ENCODE measurements at regions not wholly inside any gene's neighbourhood (a gene's known extent, or its start where the extent isn't known, plus 50 kb on each side); places are given as distances from the start of the nearest gene placed in this dataset.

GRCh38 chr20:52921340-52921739 lies 50.8 kb upstream of the TSHZ2 start:
- Mint-ChIP-seq H3K27me3 (peaks cover 12 to 14% of the 10 kb centered on the region in 2 donors), H3K9me3 (peaks cover 0 to 4% of the 10 kb centered on the region in 2 donors), H3K4me1 (no peaks in the 10 kb centered on the region), H3K27ac (no peak overlapping the region), H3K36me3 (no peaks in the 10 kb centered on the region), H3K4me3 (no peak overlapping the region)
- no peak for DNase-seq
- ATAC-seq (replicated peaks): no peak

GRCh38 chr20:52918311-52918710 lies 53.8 kb upstream of the TSHZ2 start:
- Mint-ChIP-seq H3K27ac (no peak overlapping the region), H3K9me3 (peaks cover 0 to 6% of the 10 kb centered on the region in 2 donors), H3K4me1 (no peaks in the 10 kb centered on the region), H3K36me3 (no peaks in the 10 kb centered on the region), H3K4me3 (no peak overlapping the region), H3K27me3 (peaks cover 8 to 11% of the 10 kb centered on the region in 2 donors)
- no peak for DNase-seq
- ATAC-seq (replicated peaks): no peak

GRCh38 chr20:52915564-52915963 lies 56.6 kb upstream of the TSHZ2 start:
- H3K4me1 Mint-ChIP-seq: no peaks in the 10 kb centered on the region
- no peak for ATAC-seq (replicated peaks)

GRCh38 chr20:52914870-52915269 lies 57.3 kb upstream of the TSHZ2 start:
- DNase-seq: no peak
- no peak for ATAC-seq (replicated peaks)
- H3K36me3 Mint-ChIP-seq: no peaks in the 10 kb centered on the region
- no peak overlapping the region for H3K4me3 Mint-ChIP-seq
- H3K4me1 Mint-ChIP-seq: no peaks in the 10 kb centered on the region
- peaks cover 0 to 3% of the 10 kb centered on the region in 2 donors for H3K27me3 Mint-ChIP-seq
- no peak overlapping the region for H3K27ac Mint-ChIP-seq
- peaks cover 0 to 6% of the 10 kb centered on the region in 2 donors for H3K9me3 Mint-ChIP-seq

More at GRCh38 chr20:52915564-52915963, 56.6 kb upstream of the TSHZ2 start:
- H3K27ac Mint-ChIP-seq: no peak overlapping the region
- H3K36me3 Mint-ChIP-seq: no peaks in the 10 kb centered on the region
- no peaks in the 10 kb centered on the region for H3K27me3 Mint-ChIP-seq
- H3K4me3 Mint-ChIP-seq: no peak overlapping the region
- H3K9me3 Mint-ChIP-seq: peaks cover 0 to 6% of the 10 kb centered on the region in 2 donors
- DNase-seq: no peak

- Mint-ChIP-seq H3K4me3 (no peak overlapping the region), H3K27ac (no peak overlapping the region), H3K4me1 (no peaks in the 10 kb centered on the region), H3K27me3 (peaks cover 8 to 9% of the 10 kb centered on the region in 2 donors), H3K36me3 (no peaks in the 10 kb centered on the region), H3K9me3 (peaks cover 0 to 6% of the 10 kb centered on the region in 2 donors)
- no peak for DNase-seq
- ATAC-seq (replicated peaks): no peak
These were observed 58.3 kb upstream of the TSHZ2 start for GRCh38 chr20:52913650-52914387.

GRCh38 chr20:52905241-52905994 lies 66.7 kb upstream of the TSHZ2 start:
- ATAC-seq (replicated peaks): no peak
- H3K27ac Mint-ChIP-seq: no peak overlapping the region

GRCh38 chr20:52904837-52905236 lies 67.3 kb upstream of the TSHZ2 start:
- H3K9me3 Mint-ChIP-seq: peaks cover 0 to 4% of the 10 kb centered on the region in 2 donors
- peaks cover 11 to 33% of the 10 kb centered on the region in 2 donors for H3K27me3 Mint-ChIP-seq
- H3K4me3 Mint-ChIP-seq: no peak overlapping the region
- no peaks in the 10 kb centered on the region for H3K36me3 Mint-ChIP-seq
- no peaks in the 10 kb centered on the region for H3K4me1 Mint-ChIP-seq
- ATAC-seq (replicated peaks) (no peak), DNase-seq (no peak)
- H3K27ac Mint-ChIP-seq: no peak overlapping the region

More at GRCh38 chr20:52905241-52905994, 66.7 kb upstream of the TSHZ2 start:
- H3K4me1 Mint-ChIP-seq: no peaks in the 10 kb centered on the region
- no peaks in the 10 kb centered on the region for H3K36me3 Mint-ChIP-seq
- peaks cover 0 to 4% of the 10 kb centered on the region in 2 donors for H3K9me3 Mint-ChIP-seq
- no peak overlapping the region for H3K4me3 Mint-ChIP-seq
- peaks cover 14 to 33% of the 10 kb centered on the region in 2 donors for H3K27me3 Mint-ChIP-seq
- DNase-seq: no peak

GRCh38 chr20:52899041-52899608 lies 73.0 kb upstream of the TSHZ2 start:
- no peak overlapping the region for H3K27ac Mint-ChIP-seq
- DNase-seq (no peak), ATAC-seq (replicated peaks) (no peak)
- peaks cover 19 to 21% of the 10 kb centered on the region in 2 donors for H3K27me3 Mint-ChIP-seq
- H3K36me3 Mint-ChIP-seq: no peaks in the 10 kb centered on the region
- H3K9me3 Mint-ChIP-seq: peaks cover 1 to 4% of the 10 kb centered on the region in 2 donors
- H3K4me3 Mint-ChIP-seq: no peak overlapping the region
- H3K4me1 Mint-ChIP-seq: no peaks in the 10 kb centered on the region

GRCh38 chr20:52896348-52896747 lies 75.8 kb upstream of the TSHZ2 start:
- Mint-ChIP-seq H3K4me3 (no peak overlapping the region), H3K9me3 (peaks cover 0 to 1% of the 10 kb centered on the region in 2 donors), H3K27ac (no peak overlapping the region), H3K27me3 (peaks cover 13 to 15% of the 10 kb centered on the region in 2 donors), H3K36me3 (no peaks in the 10 kb centered on the region), H3K4me1 (no peaks in the 10 kb centered on the region)
- no peak for DNase-seq
- ATAC-seq (replicated peaks): no peak

- DNase-seq (no peak), ATAC-seq (replicated peaks) (no peak)
- Mint-ChIP-seq H3K27me3 (peaks cover 18% of the 10 kb centered on the region in 2 donors), H3K27ac (no peak overlapping the region), H3K9me3 (peaks cover 0 to 5% of the 10 kb centered on the region in 2 donors), H3K4me3 (no peak overlapping the region), H3K36me3 (no peaks in the 10 kb centered on the region), H3K4me1 (no peaks in the 10 kb centered on the region)
These were observed 76.5 kb upstream of the TSHZ2 start for GRCh38 chr20:52895701-52896100.

GRCh38 chr20:52895235-52895634 lies 76.9 kb upstream of the TSHZ2 start:
- Mint-ChIP-seq H3K27me3 (peaks cover 18% of the 10 kb centered on the region in 2 donors), H3K36me3 (no peaks in the 10 kb centered on the region), H3K4me3 (no peak overlapping the region), H3K9me3 (peaks cover 0 to 5% of the 10 kb centered on the region in 2 donors), H3K4me1 (no peaks in the 10 kb centered on the region), H3K27ac (no peak overlapping the region)
- no peak for ATAC-seq (replicated peaks)
- no peak for DNase-seq

- Mint-ChIP-seq H3K4me1 (no peaks in the 10 kb centered on the region), H3K4me3 (no peak overlapping the region), H3K27me3 (peaks cover 11 to 13% of the 10 kb centered on the region in 2 donors), H3K36me3 (no peaks in the 10 kb centered on the region), H3K27ac (no peak overlapping the region), H3K9me3 (peaks cover 0 to 5% of the 10 kb centered on the region in 2 donors)
- DNase-seq: no peak
- ATAC-seq (replicated peaks): no peak
These were observed 78.7 kb upstream of the TSHZ2 start for GRCh38 chr20:52893498-52893897.

GRCh38 chr20:52892023-52892422 lies 80.1 kb upstream of the TSHZ2 start:
- peaks cover 14 to 19% of the 10 kb centered on the region in 2 donors for H3K27me3 Mint-ChIP-seq
- ATAC-seq (replicated peaks): no peak
- DNase-seq: no peak
- H3K27ac Mint-ChIP-seq: no peak overlapping the region
- H3K9me3 Mint-ChIP-seq: peaks cover 0 to 5% of the 10 kb centered on the region in 2 donors
- no peaks in the 10 kb centered on the region for H3K4me1 Mint-ChIP-seq
- no peak overlapping the region for H3K4me3 Mint-ChIP-seq
- H3K36me3 Mint-ChIP-seq: no peaks in the 10 kb centered on the region

GRCh38 chr20:52890130-52890529 lies 82.0 kb upstream of the TSHZ2 start:
- Mint-ChIP-seq H3K9me3 (peaks cover 0 to 3% of the 10 kb centered on the region in 2 donors), H3K27ac (no peak overlapping the region), H3K36me3 (no peaks in the 10 kb centered on the region), H3K4me1 (no peaks in the 10 kb centered on the region), H3K27me3 (peaks cover 19% of the 10 kb centered on the region in 2 donors), H3K4me3 (no peak overlapping the region)
- DNase-seq (no peak), ATAC-seq (replicated peaks) (no peak)
